Loucy (cell line): ENCODE measurements at regions not wholly inside any gene's neighbourhood (a gene's known extent, or its start where the extent isn't known, plus 50 kb on each side); places are given as distances from the start of the nearest gene placed in this dataset.

Experiments
- CTCF ChIP-seq: fragments of 200-600 bp; sonication (generic); conservative IDR thresholded peaks from 2 replicates; pipeline ENCODE4 v1.5.1; 2014; ENCODE audit warnings: mild to moderate bottlenecking, antibody characterized with exemption, low read length
- EZH2phosphoT487 ChIP-seq: fragments of 200-600 bp; IDR thresholded peaks from 2 replicates; pipeline ENCODE4 v1.6.1; 2018; ENCODE audit warnings: antibody characterized with exemption, mild to moderate bottlenecking, moderate library complexity, borderline replicate concordance

- TF ChIP-seq CTCF (no peak), EZH2phosphoT487 (no peak)
Observed at GRCh38 chr10:78574547-78574946, 494.2 kb upstream of the ZMIZ1 start.
